H1 (cell line): ENCODE measurements at regions not wholly inside any gene's neighbourhood (a gene's known extent, or its start where the extent isn't known, plus 50 kb on each side); places are given as distances from the start of the nearest gene placed in this dataset.

Experiments used
- CTCF ChIA-PET: fragments of 300-600 bp; sonication (Branson Sonifier 250); formaldehyde crosslinking; loops from one replicate; lab custom pipeline; 2021; ENCODE audit not compliant: partially characterized antibody; lab: Charles Lee
- POLR2A ChIA-PET: fragments of 300-600 bp; sonication (Branson Sonifier 250); formaldehyde crosslinking; loops from one replicate; lab custom pipeline; 2021; ENCODE audit warnings: inconsistent platforms; ENCODE audit not compliant: partially characterized antibody; lab: Charles Lee
- DNase-seq, 2 experiments: peaks; one replicate each; pipeline versions ENCODE4 v3.0.0 to v3.0.0-alpha.2; 2010 to 2022; ENCODE audit warnings: low spot score in 2 of 2, low read depth in 1 of 2, mixed read lengths in 1 of 2
- FAIRE-seq: peaks from 2 replicates; lab custom pipeline; 2011; peaks lifted over from hg19 to GRCh38; lab: Jason Lieb, UNC
- H2AFZ ChIP-seq: 2 replicates; pipeline ENCODE4 v1.8.1; 2012; ENCODE audit warnings: low read length, inconsistent platforms
- H2AK5ac ChIP-seq: 2 replicates; pipeline ENCODE4 v1.6.1; 2013; ENCODE audit warnings: low read depth, low read length
- H2BK120ac ChIP-seq: replicated peaks from 2 replicates; pipeline ENCODE3; 2013; ENCODE audit warnings: low read depth, low read length, inconsistent platforms
- H2BK12ac ChIP-seq: 2 replicates; pipeline ENCODE4 v1.6.1; 2013; ENCODE audit warnings: low read depth, low read length
- H2BK15ac ChIP-seq: 2 replicates; pipeline ENCODE4 v1.6.1; 2013; ENCODE audit warnings: low read length
- H2BK20ac ChIP-seq: 2 replicates; pipeline ENCODE4 v1.6.1; 2013; ENCODE audit warnings: low read length
- H2BK5ac ChIP-seq: 2 replicates; pipeline ENCODE4 v1.6.1; 2013; ENCODE audit warnings: low read depth, low read length
- H3K14ac ChIP-seq: 2 replicates; pipeline ENCODE4 v1.6.1; 2013; ENCODE audit warnings: inconsistent platforms; ENCODE audit not compliant: insufficient read length
- H3K18ac ChIP-seq: 2 replicates; pipeline ENCODE4 v1.6.1; 2013; ENCODE audit warnings: low read length; ENCODE audit errors: extremely low read depth
- H3K23ac ChIP-seq: 2 replicates; pipeline ENCODE4 v1.6.1; 2013; ENCODE audit warnings: inconsistent platforms; ENCODE audit not compliant: insufficient read length
- H3K23me2 ChIP-seq: 2 replicates; pipeline ENCODE4 v1.6.1; 2013; ENCODE audit warnings: low read depth, low read length
- H3K27ac ChIP-seq: 2 replicates; pipeline ENCODE4 v1.6.1; 2011; ENCODE audit warnings: low read depth, low read length, inconsistent platforms
- H3K27me3 ChIP-seq, 4 experiments: replicated peaks in 1 of 4; 1 replicate in 1 of 4; 2 replicates in 3 of 4; pipeline versions ENCODE4 v1.6.1 to v1.8.1; 2011 to 2013; ENCODE audit warnings: low read length in 3 of 4, mild to moderate bottlenecking in 3 of 4, inconsistent platforms in 2 of 4, mixed read lengths in 2 of 4, moderate library complexity in 1 of 4; ENCODE audit not compliant: control insufficient read depth in 3 of 4, insufficient read depth in 3 of 4; ENCODE audit errors: extremely low read depth in 1 of 4
- H3K36me3 ChIP-seq, 4 experiments: 2 replicates each; pipeline versions ENCODE4 v1.6.1 to v1.8.1; 2011 to 2013; ENCODE audit warnings: mild to moderate bottlenecking in 4 of 4, low read length in 3 of 4, moderate library complexity in 2 of 4, control low read depth in 1 of 4, inconsistent platforms in 1 of 4; ENCODE audit not compliant: insufficient read depth in 4 of 4, control insufficient read depth in 2 of 4
- H3K4ac ChIP-seq: replicated peaks from 2 replicates; pipeline ENCODE3; 2013; ENCODE audit warnings: low read length, low read depth, mixed read lengths, inconsistent platforms; ENCODE audit not compliant: insufficient read length
- H3K4me1 ChIP-seq, 4 experiments: replicated peaks in 1 of 4; 1 replicate in 1 of 4; 2 replicates in 3 of 4; pipeline versions ENCODE4 v1.6.1 to v1.8.1; 2011 to 2013; ENCODE audit warnings: low read length in 3 of 4, inconsistent platforms in 2 of 4, mixed read lengths in 1 of 4; ENCODE audit not compliant: insufficient read depth in 4 of 4, control insufficient read depth in 3 of 4
- H3K4me2 ChIP-seq, 2 experiments: 2 replicates each; pipeline versions ENCODE4 v1.6.1 to v1.8.1; 2011 to 2013; ENCODE audit warnings: low read depth in 2 of 2, low read length in 2 of 2, control low read depth in 1 of 2, inconsistent platforms in 1 of 2, mild to moderate bottlenecking in 1 of 2; ENCODE audit not compliant: insufficient read depth in 1 of 2
- H3K4me3 ChIP-seq, 4 experiments: fragments of 200-600, 300-600 bp in 1 of 4; sonication (generic), shearing (Covaris generic), sonication (Bioruptor Twin) in 1 of 4; 2 replicates each; pipeline versions ENCODE4 v1.5.1 to v1.8.1; 2011 to 2016; ENCODE audit warnings: low read length in 4 of 4, low read depth in 3 of 4, control low read depth in 2 of 4, inconsistent platforms in 2 of 4, mild to moderate bottlenecking in 2 of 4, mixed read lengths in 1 of 4, moderate library complexity in 1 of 4; ENCODE audit not compliant: insufficient read depth in 2 of 4; ENCODE audit errors: extremely low read depth in 1 of 4
- H3K56ac ChIP-seq: replicated peaks from 2 replicates; pipeline ENCODE3; 2013; ENCODE audit warnings: low read depth, mild to moderate bottlenecking, mixed read lengths, low read length, inconsistent platforms; ENCODE audit not compliant: insufficient read length
- H3K79me1 ChIP-seq: 2 replicates; pipeline ENCODE4 v1.6.1; 2013; ENCODE audit warnings: low read depth, low read length, control low read depth
- H3K79me2 ChIP-seq, 2 experiments: 2 replicates each; pipeline versions ENCODE4 v1.6.1 to v1.8.1; 2012 to 2013; ENCODE audit warnings: low read length in 2 of 2, mild to moderate bottlenecking in 2 of 2, inconsistent platforms in 1 of 2; ENCODE audit not compliant: insufficient read depth in 2 of 2, control insufficient read depth in 1 of 2
- H3K9ac ChIP-seq, 4 experiments: replicated peaks in 1 of 4; 1 replicate in 1 of 4; 2 replicates in 3 of 4; pipeline versions ENCODE4 v1.6.1 to v1.8.1; 2011 to 2013; ENCODE audit warnings: low read depth in 3 of 4, low read length in 3 of 4, control low read depth in 2 of 4, mild to moderate bottlenecking in 2 of 4, moderate library complexity in 2 of 4, inconsistent platforms in 1 of 4; ENCODE audit errors: extremely low read depth in 1 of 4
- H3K9me3 ChIP-seq, 2 experiments: 2 replicates each; pipeline versions ENCODE4 v1.6.1 to v1.8.1; 2012 to 2013; ENCODE audit warnings: mild to moderate bottlenecking in 2 of 2, moderate library complexity in 2 of 2, control low read depth in 1 of 2, inconsistent platforms in 1 of 2, low read depth in 1 of 2, low read length in 1 of 2, mixed read lengths in 1 of 2; ENCODE audit not compliant: insufficient read depth in 2 of 2
- H4K20me1 ChIP-seq, 2 experiments: replicated peaks in 1 of 2; 2 replicates each; pipeline versions ENCODE3 to v1.8.1; 2011 to 2013; ENCODE audit warnings: inconsistent platforms in 2 of 2, low read length in 2 of 2, mild to moderate bottlenecking in 1 of 2; ENCODE audit not compliant: insufficient read depth in 2 of 2, control insufficient read depth in 1 of 2
- H4K5ac ChIP-seq: 2 replicates; pipeline ENCODE4 v1.6.1; 2013; ENCODE audit warnings: low read length, low read depth, mixed read lengths, inconsistent platforms; ENCODE audit not compliant: insufficient read length
- H4K8ac ChIP-seq: 2 replicates; pipeline ENCODE4 v1.8.0; 2013; ENCODE audit warnings: mild to moderate bottlenecking, moderate library complexity, low read length, inconsistent platforms; ENCODE audit not compliant: insufficient read depth; ENCODE audit errors: extremely low read depth
- H4K91ac ChIP-seq: replicated peaks from 2 replicates; pipeline ENCODE3; 2013; ENCODE audit warnings: low read length, mixed read lengths, inconsistent platforms; ENCODE audit not compliant: insufficient read length
- ATF2 ChIP-seq: IDR thresholded peaks from 2 replicates; pipeline ENCODE4 v1.6.1; 2012; ENCODE audit warnings: low read length, inconsistent platforms
- ATF3 ChIP-seq: IDR thresholded peaks from 2 replicates; pipeline ENCODE4 v1.6.1; 2011; ENCODE audit warnings: low read depth, mild to moderate bottlenecking, low read length; ENCODE audit not compliant: insufficient read depth
- EP300 ChIP-seq, 2 experiments: IDR thresholded peaks; 1 replicate in 1 of 2; 2 replicates in 1 of 2; pipeline ENCODE4 v1.6.1; 2011 to 2012; ENCODE audit warnings: low read depth in 2 of 2, low read length in 2 of 2, mild to moderate bottlenecking in 2 of 2, borderline replicate concordance in 1 of 2, inconsistent platforms in 1 of 2, moderate library complexity in 1 of 2
- EZH2 ChIP-seq: fragments of 200-600 bp; sonication (generic); IDR thresholded peaks from 2 replicates; pipeline ENCODE4 v1.7.1; 2012; ENCODE audit warnings: low read depth, mild to moderate bottlenecking, moderate library complexity, low read length, inconsistent platforms; ENCODE audit not compliant: severe bottlenecking
- FOSL1 ChIP-seq: IDR thresholded peaks from 2 replicates; pipeline ENCODE4 v1.6.1; 2011; ENCODE audit warnings: mild to moderate bottlenecking, low read depth, low read length, moderate library complexity; ENCODE audit not compliant: insufficient read depth
- GTF2F1 ChIP-seq: IDR thresholded peaks from 2 replicates; pipeline ENCODE4 v1.6.1; 2012; ENCODE audit warnings: low read depth, low read length, improper control_type of control experiment, borderline replicate concordance
- KDM4A ChIP-seq: IDR thresholded peaks from one replicate; pipeline ENCODE4 v1.7.1; 2012; ENCODE audit warnings: low read depth, mild to moderate bottlenecking, moderate library complexity, low read length, inconsistent platforms; ENCODE audit not compliant: severe bottlenecking
- TBP ChIP-seq: IDR thresholded peaks from 2 replicates; pipeline ENCODE4 v1.6.1; 2011; ENCODE audit warnings: low read depth, low read length, improper control_type of control experiment
- WGBS, 2 experiments: shearing (Covaris generic) in 1 of 2; methylation state at CpG; one replicate each; pipeline versions ENCODE4 v1.1.6 to v1.1.7; 2013 to 2015; ENCODE audit warnings: low lambda C conversion rate in 2 of 2, mixed read lengths in 2 of 2, inconsistent platforms in 1 of 2, low coverage in 1 of 2, missing lambda C conversion rate in 1 of 2; ENCODE audit not compliant: insufficient replicate concordance in 2 of 2, insufficient coverage in 1 of 2, insufficient read length in 1 of 2; ENCODE audit errors: extremely low coverage in 1 of 2, missing lambda C conversion rate in 1 of 2; 5-methylcytosine and 5-hydroxymethylcytosine counted together

DNA sequence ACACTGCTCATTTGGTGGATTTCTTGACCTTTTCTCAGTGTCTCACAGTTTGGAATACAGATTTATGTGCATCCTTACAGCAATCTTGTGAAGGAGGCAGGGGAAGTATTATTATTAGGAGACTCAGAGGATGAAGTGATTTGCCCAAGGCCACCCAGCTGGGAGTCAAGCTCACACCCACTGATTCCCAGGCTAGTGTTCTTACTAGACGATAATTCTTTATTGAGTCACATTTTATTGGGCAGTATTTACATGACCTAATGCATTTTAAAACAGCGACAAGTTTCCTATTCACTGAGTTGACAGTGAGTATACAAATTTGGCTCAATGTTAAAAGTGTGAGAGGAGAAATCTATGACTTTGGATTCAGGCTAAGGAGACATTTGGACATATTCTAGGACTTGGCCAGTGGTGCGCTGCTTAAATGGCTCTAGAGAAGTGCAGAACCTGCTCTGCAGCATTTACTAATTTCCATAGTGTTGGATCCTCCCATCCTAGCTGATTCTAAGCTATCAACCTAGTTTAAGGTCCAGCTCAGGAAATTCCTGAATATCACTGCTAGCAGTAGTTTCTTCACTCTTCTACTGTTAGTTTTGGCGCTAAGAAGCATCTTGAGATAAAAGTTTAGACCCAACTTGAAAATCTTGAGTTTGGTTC, 199.3 kb downstream of the MTX2 start:
- POLR2A ChIA-PET, result no interaction called here
- H2BK15ac ChIP-seq, result no peak overlapping the region
- no peak overlapping the region for H2BK120ac ChIP-seq
- no peaks in the 10 kb centered on the region for H3K23me2 ChIP-seq
- no peaks in the 10 kb centered on the region for H3K9me3 ChIP-seq
- H3K36me3 ChIP-seq, result no peaks in the 10 kb centered on the region
- no peak overlapping the region for H4K8ac ChIP-seq
- H4K5ac ChIP-seq, result no peak overlapping the region
- H2AFZ ChIP-seq, result no peak overlapping the region
- H3K79me1 ChIP-seq, result no peaks in the 10 kb centered on the region
- no peak overlapping the region for H3K56ac ChIP-seq
- no peaks in the 10 kb centered on the region for H4K20me1 ChIP-seq
- no peak overlapping the region for H3K4me2 ChIP-seq
- no peak overlapping the region for H3K27ac ChIP-seq
- H3K18ac ChIP-seq, result no peak overlapping the region
- H3K4me3 ChIP-seq, result no peak overlapping the region
- H2BK12ac ChIP-seq, result no peak overlapping the region
- no peak overlapping the region for H3K23ac ChIP-seq
- H3K14ac ChIP-seq, result no peak overlapping the region
- no peaks in the 10 kb centered on the region; a peak in 1 of 7 replicates for H3K27me3 ChIP-seq
- no peak overlapping the region for H3K9ac ChIP-seq
- H2BK20ac ChIP-seq, result no peak overlapping the region
- no peak for FAIRE-seq
- peaks cover 0 to 2% (median 0%) of the 10 kb centered on the region in 4 experiments; a peak in 2 of 7 replicates for H3K4me1 ChIP-seq
- CTCF ChIA-PET, result interaction anchor here (2.4 kb wide), 1 partner anchor 86 kb away, joined by 7 read pairs; no protein-coding TSS in a partner anchor
- H2BK5ac ChIP-seq, result no peak overlapping the region
- DNase-seq, result no peak
- H4K91ac ChIP-seq, result no peak overlapping the region
- WGBS, 2 experiments, result 93% methylated on average over 4 of the region's 4 CpGs; no CpG with 5 or more reads in 1 of the 2 experiments
- H3K79me2 ChIP-seq, result no peaks in the 10 kb centered on the region
- H3K4ac ChIP-seq, result no peak overlapping the region
- no peak overlapping the region for H2AK5ac ChIP-seq
- no peak for TF ChIP-seq ATF2
- TF ChIP-seq EZH2, result no peak
- no peak for TF ChIP-seq TBP
- no peak for TF ChIP-seq EP300 (IDR thresholded peaks at IDR 0.05; ENCODE audit: borderline replicate concordance in 1 of 2, low read depth in 2 of 2, low read length in 2 of 2)
- no peak for TF ChIP-seq ATF3
- TF ChIP-seq KDM4A, result no peak
- TF ChIP-seq FOSL1, result no peak
- TF ChIP-seq GTF2F1, result no peak
